ENCODE measurements at regions not wholly inside any gene's neighbourhood (a gene's known extent, or its start where the extent isn't known, plus 50 kb on each side); places are given as distances from the start of the nearest gene placed in this dataset.

GRCh38 chr13:66137384-66137783 is 1092.8 kb downstream of the PCDH9 start:
- ATAC-seq (ENCODE audit: low read depth) (no peak), DNase-seq (ENCODE audit: low spot score in 2 of 2) (no peak)
- H3K4me3 Mint-ChIP-seq, result no peak overlapping the region
- H3K9me3 Mint-ChIP-seq, result peaks cover 1% of the 10 kb centered on the region
- H3K36me3 Mint-ChIP-seq, result no peaks in the 10 kb centered on the region
- no peak overlapping the region for H3K27ac Mint-ChIP-seq
- peaks cover 5% of the 10 kb centered on the region for H3K4me1 Mint-ChIP-seq
- no peaks in the 10 kb centered on the region for H3K27me3 Mint-ChIP-seq

GRCh38 chr13:66128692-66129269 is 1101.4 kb downstream of the PCDH9 start:
- H3K27me3 Mint-ChIP-seq, result no peaks in the 10 kb centered on the region
- ATAC-seq (ENCODE audit: low read depth) (no peak), DNase-seq (ENCODE audit: low spot score in 2 of 2) (no peak)
- no peaks in the 10 kb centered on the region for H3K4me1 Mint-ChIP-seq
- H3K27ac Mint-ChIP-seq, result no peak overlapping the region
- no peaks in the 10 kb centered on the region for H3K36me3 Mint-ChIP-seq
- peaks cover 1% of the 10 kb centered on the region for H3K9me3 Mint-ChIP-seq
- no peak overlapping the region for H3K4me3 Mint-ChIP-seq

GRCh38 chr13:66128201-66128600 is 1101.9 kb downstream of the PCDH9 start:
- no peaks in the 10 kb centered on the region for H3K27me3 Mint-ChIP-seq
- peaks cover 1% of the 10 kb centered on the region for H3K9me3 Mint-ChIP-seq
- no peak for ATAC-seq (ENCODE audit: low read depth)
- no peak overlapping the region for H3K27ac Mint-ChIP-seq
- H3K4me3 Mint-ChIP-seq, result no peak overlapping the region
- no peaks in the 10 kb centered on the region for H3K36me3 Mint-ChIP-seq
- DNase-seq (ENCODE audit: low spot score in 2 of 2), result no peak
- H3K4me1 Mint-ChIP-seq, result no peaks in the 10 kb centered on the region

GRCh38 chr13:66117563-66117962 is 1112.6 kb downstream of the PCDH9 start:
- no peak overlapping the region for H3K27ac Mint-ChIP-seq
- no peak overlapping the region for H3K4me3 Mint-ChIP-seq
- no peaks in the 10 kb centered on the region for H3K27me3 Mint-ChIP-seq
- DNase-seq (ENCODE audit: low spot score in 2 of 2) (no peak), ATAC-seq (ENCODE audit: low read depth) (no peak)
- no peaks in the 10 kb centered on the region for H3K36me3 Mint-ChIP-seq
- H3K4me1 Mint-ChIP-seq, result no peaks in the 10 kb centered on the region
- H3K9me3 Mint-ChIP-seq, result no peaks in the 10 kb centered on the region

GRCh38 chr13:66113882-66114526 is 1116.1 kb downstream of the PCDH9 start:
- H3K27ac Mint-ChIP-seq, result no peak overlapping the region
- no peaks in the 10 kb centered on the region for H3K9me3 Mint-ChIP-seq
- H3K4me1 Mint-ChIP-seq, result no peaks in the 10 kb centered on the region
- no peak for ATAC-seq (ENCODE audit: low read depth)
- H3K27me3 Mint-ChIP-seq, result no peaks in the 10 kb centered on the region
- no peak for DNase-seq (ENCODE audit: low spot score in 2 of 2)
- no peaks in the 10 kb centered on the region for H3K36me3 Mint-ChIP-seq
- H3K4me3 Mint-ChIP-seq, result no peak overlapping the region

- Mint-ChIP-seq H3K9me3 (peaks cover 2% of the 10 kb centered on the region), H3K4me3 (no peak overlapping the region), H3K27me3 (no peaks in the 10 kb centered on the region), H3K4me1 (no peaks in the 10 kb centered on the region), H3K27ac (no peak overlapping the region), H3K36me3 (no peaks in the 10 kb centered on the region)
- ATAC-seq (ENCODE audit: low read depth) (no peak), DNase-seq (ENCODE audit: low spot score in 2 of 2) (no peak)
Measured at GRCh38 chr13:66111628-66112027, 1118.5 kb downstream of the PCDH9 start.

GRCh38 chr13:66106246-66106645 is 1123.9 kb downstream of the PCDH9 start:
- Mint-ChIP-seq H3K4me1 (no peaks in the 10 kb centered on the region), H3K27me3 (no peaks in the 10 kb centered on the region), H3K4me3 (no peak overlapping the region), H3K9me3 (peaks cover 2% of the 10 kb centered on the region), H3K36me3 (no peaks in the 10 kb centered on the region), H3K27ac (no peak overlapping the region)
- ATAC-seq (ENCODE audit: low read depth) (no peak), DNase-seq (ENCODE audit: low spot score in 2 of 2) (no peak)

- Mint-ChIP-seq H3K36me3 (no peaks in the 10 kb centered on the region), H3K27ac (no peak overlapping the region), H3K9me3 (peaks cover 3% of the 10 kb centered on the region), H3K4me3 (no peak overlapping the region), H3K4me1 (no peaks in the 10 kb centered on the region), H3K27me3 (no peaks in the 10 kb centered on the region)
- DNase-seq (ENCODE audit: low spot score in 2 of 2), result no peak
- ATAC-seq (ENCODE audit: low read depth), result no peak
Measured at GRCh38 chr13:66102864-66103263, 1127.3 kb downstream of the PCDH9 start.

- peaks cover 3% of the 10 kb centered on the region for H3K9me3 Mint-ChIP-seq
- H3K36me3 Mint-ChIP-seq, result no peaks in the 10 kb centered on the region
- ATAC-seq (ENCODE audit: low read depth), result no peak
- H3K4me1 Mint-ChIP-seq, result no peaks in the 10 kb centered on the region
- H3K27me3 Mint-ChIP-seq, result no peaks in the 10 kb centered on the region
- DNase-seq (ENCODE audit: low spot score in 2 of 2), result no peak
- H3K4me3 Mint-ChIP-seq, result no peak overlapping the region
- H3K27ac Mint-ChIP-seq, result no peak overlapping the region
Measured at GRCh38 chr13:66099825-66100224, 1130.3 kb downstream of the PCDH9 start.

- DNase-seq (ENCODE audit: low spot score in 2 of 2) (no peak), ATAC-seq (ENCODE audit: low read depth) (no peak)
- no peak overlapping the region for H3K4me3 Mint-ChIP-seq
- H3K27ac Mint-ChIP-seq, result no peak overlapping the region
- no peaks in the 10 kb centered on the region for H3K27me3 Mint-ChIP-seq
- peaks cover 5% of the 10 kb centered on the region for H3K9me3 Mint-ChIP-seq
- H3K4me1 Mint-ChIP-seq, result no peaks in the 10 kb centered on the region
- H3K36me3 Mint-ChIP-seq, result no peaks in the 10 kb centered on the region
Measured at GRCh38 chr13:66098931-66099628, 1131.1 kb downstream of the PCDH9 start.

- ATAC-seq (ENCODE audit: low read depth), result no peak
- Mint-ChIP-seq H3K27ac (no peak overlapping the region), H3K9me3 (peaks cover under 1% of the 10 kb centered on the region), H3K4me3 (no peak overlapping the region), H3K27me3 (no peaks in the 10 kb centered on the region), H3K4me1 (no peaks in the 10 kb centered on the region), H3K36me3 (no peaks in the 10 kb centered on the region)
- DNase-seq (ENCODE audit: low spot score in 2 of 2), result no peak
Measured at GRCh38 chr13:66089711-66090110, 1140.4 kb downstream of the PCDH9 start.

GRCh38 chr13:66087269-66087710 is 1142.8 kb downstream of the PCDH9 start:
- Mint-ChIP-seq H3K4me1 (no peaks in the 10 kb centered on the region), H3K9me3 (no peaks in the 10 kb centered on the region), H3K4me3 (no peak overlapping the region), H3K27ac (no peak overlapping the region), H3K27me3 (no peaks in the 10 kb centered on the region), H3K36me3 (no peaks in the 10 kb centered on the region)
- no peak for DNase-seq (ENCODE audit: low spot score in 2 of 2)
- no peak for ATAC-seq (ENCODE audit: low read depth)

GRCh38 chr13:66077132-66077689 is 1152.9 kb downstream of the PCDH9 start:
- Mint-ChIP-seq H3K36me3 (no peaks in the 10 kb centered on the region), H3K4me3 (no peak overlapping the region), H3K27ac (no peak overlapping the region), H3K27me3 (no peaks in the 10 kb centered on the region), H3K4me1 (no peaks in the 10 kb centered on the region), H3K9me3 (peaks cover 4% of the 10 kb centered on the region)
- ATAC-seq (ENCODE audit: low read depth) (no peak), DNase-seq (ENCODE audit: low spot score in 2 of 2) (no peak)

GRCh38 chr13:66076417-66076816 is 1153.7 kb downstream of the PCDH9 start:
- no peak for DNase-seq (ENCODE audit: low spot score in 2 of 2)
- no peak for ATAC-seq (ENCODE audit: low read depth)
- H3K27me3 Mint-ChIP-seq, result no peaks in the 10 kb centered on the region
- H3K36me3 Mint-ChIP-seq, result no peaks in the 10 kb centered on the region
- peaks cover 4% of the 10 kb centered on the region for H3K9me3 Mint-ChIP-seq
- no peaks in the 10 kb centered on the region for H3K4me1 Mint-ChIP-seq
- no peak overlapping the region for H3K4me3 Mint-ChIP-seq
- no peak overlapping the region for H3K27ac Mint-ChIP-seq

Data from memory B cell (primary cell).